GM12878 (cell line): ENCODE measurements at regions not wholly inside any gene's neighbourhood (a gene's known extent, or its start where the extent isn't known, plus 50 kb on each side); places are given as distances from the start of the nearest gene placed in this dataset.

Experiments used
- ATAC-seq: fragments of 200-7000 bp; cut with Tn5 transposase; 3 replicates; pipeline ENCODE4 v1.9.1; 2020; ENCODE audit warnings: mild to moderate bottlenecking, moderate library complexity
- BruUV-seq: library from RNA; stranded (reverse); fragments of 400-500 nt; replicated peaks from 2 replicates; lab custom pipeline; 2021; lab: Mats Ljungman, UMichigan
- CTCF ChIA-PET: fragments of 300-600 bp; sonication (Branson Sonifier 250); formaldehyde crosslinking; extraction: SDS; loops from one replicate; lab custom pipeline; 2021; ENCODE audit warnings: inconsistent platforms; lab: Yijun Ruan, JAX
- POLR2A ChIA-PET: fragments of 350-600 bp; formaldehyde crosslinking; extraction: SDS; loops from one replicate; lab custom pipeline; 2021; ENCODE audit warnings: inconsistent platforms; lab: Charles Lee
- RAD21 ChIA-PET: fragments of 300-600 bp; sonication (Branson Sonifier 250); formaldehyde crosslinking; loops from one replicate; lab custom pipeline; 2023; ENCODE audit warnings: antibody characterized with exemption; ENCODE audit not compliant: unreplicated experiment; lab: Charles Lee
- SMC1A ChIA-PET: fragments of 300-600 bp; sonication (Branson Sonifier 250); formaldehyde crosslinking; loops from one replicate; lab custom pipeline; 2023; ENCODE audit not compliant: unreplicated experiment, uncharacterized antibody; lab: Charles Lee
- DNase-seq: peaks from one replicate; pipeline ENCODE4 v3.0.0-alpha.2; 2011; ENCODE audit warnings: low read depth, low spot score
- FAIRE-seq: peaks from 3 replicates; lab custom pipeline; 2011; peaks lifted over from hg19 to GRCh38; lab: Jason Lieb, UNC
- H2AFZ ChIP-seq: 2 replicates; pipeline ENCODE4 v1.6.0; 2011; ENCODE audit warnings: low read depth, low read length, control low read depth; ENCODE audit not compliant: control insufficient read depth
- H3K27ac ChIP-seq: 2 replicates; pipeline ENCODE4 v1.5.1; 2011; ENCODE audit warnings: control low read depth; ENCODE audit not compliant: control insufficient read depth, insufficient read depth
- H3K27me3 ChIP-seq, 2 experiments: replicated peaks in 1 of 2; 2 replicates each; pipeline versions ENCODE4 v1.6.0 to v1.6.1; 2011; ENCODE audit warnings: low read length in 1 of 2; ENCODE audit not compliant: control insufficient read depth in 2 of 2, insufficient read depth in 2 of 2
- H3K36me3 ChIP-seq, 2 experiments: 2 replicates each; pipeline ENCODE4 v1.5.1; 2011; ENCODE audit warnings: low read length in 1 of 2; ENCODE audit not compliant: control insufficient read depth in 2 of 2, insufficient read depth in 2 of 2
- H3K4me1 ChIP-seq: 2 replicates; pipeline ENCODE4 v1.6.1; 2011; ENCODE audit warnings: mild to moderate bottlenecking, low read length, moderate library complexity, mixed read lengths; ENCODE audit not compliant: control insufficient read depth, insufficient read depth
- H3K4me2 ChIP-seq: 2 replicates; pipeline ENCODE4 v1.6.0; 2011; ENCODE audit warnings: control low read depth; ENCODE audit not compliant: control insufficient read depth, insufficient read depth
- H3K4me3 ChIP-seq: fragments of 200-600 bp; sonication (generic); 2 replicates; pipeline ENCODE4 v1.5.1; 2016
- H3K79me2 ChIP-seq: 2 replicates; pipeline ENCODE4 v1.6.0; 2011; ENCODE audit warnings: low read length; ENCODE audit not compliant: control insufficient read depth, insufficient read depth
- H3K9ac ChIP-seq: 2 replicates; pipeline ENCODE4 v1.8.0; 2011; ENCODE audit warnings: low read length, control low read depth, mixed read lengths; ENCODE audit not compliant: control insufficient read depth, insufficient read depth
- H3K9me3 ChIP-seq: replicated peaks from 3 replicates; pipeline ENCODE4 v1.5.1; 2011; ENCODE audit warnings: mild to moderate bottlenecking, low read length; ENCODE audit not compliant: control insufficient read depth, insufficient read depth
- H4K20me1 ChIP-seq: 2 replicates; pipeline ENCODE4 v1.6.0; 2011; ENCODE audit not compliant: control insufficient read depth, insufficient read depth
- E2F4 ChIP-seq: IDR thresholded peaks from 2 replicates; pipeline ENCODE4 v1.6.1; 2012; ENCODE audit warnings: low read depth, low read length, improper control_type of control experiment
- E4F1 ChIP-seq: fragments of 450-650 bp; IDR thresholded peaks from 2 replicates; pipeline ENCODE4 v1.6.1; 2018; ENCODE audit warnings: borderline replicate concordance, mild to moderate bottlenecking; ENCODE audit not compliant: partially characterized antibody
- RAD51 ChIP-seq: fragments of 450-650 bp; IDR thresholded peaks from 2 replicates; pipeline ENCODE4 v1.6.1; 2016; ENCODE audit warnings: moderate library complexity, mild to moderate bottlenecking, inconsistent platforms
- SMARCA5 ChIP-seq: fragments of 450-650 bp; IDR thresholded peaks from 2 replicates; pipeline ENCODE4 v1.6.1; 2017; ENCODE audit warnings: mild to moderate bottlenecking
- TCF7 ChIP-seq: IDR thresholded peaks from 2 replicates; pipeline ENCODE4 v1.6.1; 2014; ENCODE audit warnings: antibody characterized with exemption, borderline replicate concordance
- USF1 ChIP-seq: IDR thresholded peaks from 2 replicates; pipeline ENCODE4 v1.6.1; 2011; ENCODE audit warnings: borderline replicate concordance, low read depth, mild to moderate bottlenecking, moderate library complexity, mixed read lengths, low read length; ENCODE audit not compliant: insufficient read depth; ENCODE audit errors: extremely low read length
- ZSCAN29 ChIP-seq: fragments of 450-650 bp; IDR thresholded peaks from 2 replicates; pipeline ENCODE4 v1.6.1; 2017; ENCODE audit warnings: mild to moderate bottlenecking, moderate library complexity
- WGBS: methylation state at CpG from one replicate; pipeline ENCODE4 v1.1.6; 2016; ENCODE audit warnings: low lambda C conversion rate; ENCODE audit not compliant: insufficient replicate concordance, insufficient coverage; ENCODE audit errors: missing lambda C conversion rate; 5-methylcytosine and 5-hydroxymethylcytosine counted together
- in situ Hi-C: fragments of 300-500 bp; cut with MboI; formaldehyde crosslinking; loops from 9 replicates; pipeline ENCODE4 v1.14.3; 2018; ENCODE audit warnings: mixed read lengths
- intact Hi-C: fragments of 100-400 bp; cut with micrococcal nuclease; formaldehyde crosslinking; loops from one replicate; pipeline ENCODE4 v1.14.2; 2022; ENCODE audit not compliant: unreplicated experiment

- 21% methylated on average over 4 of the region's 4 CpGs for WGBS
Observed at GRCh38 chr2:111711270-111711669, 172.7 kb downstream of the ANAPC1 start.

GRCh38 chr2:111712361-111712760, 171.6 kb downstream of the ANAPC1 start:
- H2AFZ ChIP-seq = no peak overlapping the region
- no peak overlapping the region for H3K4me3 ChIP-seq
- no peaks in the 10 kb centered on the region for H4K20me1 ChIP-seq
- no peaks in the 10 kb centered on the region; a peak in 1 of 4 replicates for H3K27me3 ChIP-seq
- no peak overlapping the region for H3K4me2 ChIP-seq
- H3K79me2 ChIP-seq = no peaks in the 10 kb centered on the region
- ChIA-PET SMC1A (no interaction called here), POLR2A (no interaction called here), RAD21 (no interaction called here), CTCF (no interaction called here)
- in situ Hi-C loops = loop anchor here (25.0 kb wide), 2 partner anchors 225 to 900 kb away; no protein-coding TSS in a partner anchor
- no TSS peak for BruUV-seq
- no peak overlapping the region for H3K27ac ChIP-seq
- DNase-seq (no peak), ATAC-seq (no peak), FAIRE-seq (no peak)
- 41% methylated on average over 7 of the region's 7 CpGs for WGBS
- H3K9ac ChIP-seq = no peak overlapping the region
- no peaks in the 10 kb centered on the region for H3K4me1 ChIP-seq
- no peaks in the 10 kb centered on the region for H3K36me3 ChIP-seq
- no peaks in the 10 kb centered on the region; the same call in 2 of the 3 replicates for H3K9me3 ChIP-seq
- no peak for TF ChIP-seq SMARCA5
- no peak for TF ChIP-seq ZSCAN29
- no peak for TF ChIP-seq E4F1
- TF ChIP-seq E2F4 = no peak
- intact Hi-C loops = no loop called here

More at GRCh38 chr2:111711270-111711669, 172.7 kb downstream of the ANAPC1 start:
- DNase-seq (no peak), ATAC-seq (no peak), FAIRE-seq (no peak)
- H3K9me3 ChIP-seq = no peaks in the 10 kb centered on the region; the same call in 2 of the 3 replicates
- ChIA-PET CTCF (interaction anchor here (1.4 kb wide), 1 partner anchor 9 kb away, joined by 4 read pairs; no protein-coding TSS in a partner anchor), SMC1A (no interaction called here), POLR2A (interaction anchor here (0.7 kb wide), 1 partner anchor 1037 kb away, joined by 4 read pairs; no protein-coding TSS in a partner anchor), RAD21 (no interaction called here)
- H3K4me3 ChIP-seq = no peak overlapping the region
- intact Hi-C loops (no loop called here), in situ Hi-C loops (loop anchor here (25.0 kb wide), 2 partner anchors 224 to 899 kb away; no protein-coding TSS in a partner anchor)
- peak; percentile 66 for TF ChIP-seq RAD51
- TF ChIP-seq TCF7 = no peak
- peak; percentile 25 for TF ChIP-seq USF1
- BruUV-seq = no TSS peak
- no peak overlapping the region for H3K4me2 ChIP-seq
- H4K20me1 ChIP-seq = no peaks in the 10 kb centered on the region
- H3K79me2 ChIP-seq = no peaks in the 10 kb centered on the region
- H3K9ac ChIP-seq = no peak overlapping the region
- no peak overlapping the region for H3K27ac ChIP-seq
- H3K27me3 ChIP-seq = no peaks in the 10 kb centered on the region; a peak in 1 of 4 replicates
- no peak overlapping the region for H2AFZ ChIP-seq
- H3K36me3 ChIP-seq = no peaks in the 10 kb centered on the region
- H3K4me1 ChIP-seq = peaks cover 7% of the 10 kb centered on the region
